ENCODE measurements at regions not wholly inside any gene's neighbourhood (a gene's known extent, or its start where the extent isn't known, plus 50 kb on each side); places are given as distances from the start of the nearest gene placed in this dataset.

DNA sequence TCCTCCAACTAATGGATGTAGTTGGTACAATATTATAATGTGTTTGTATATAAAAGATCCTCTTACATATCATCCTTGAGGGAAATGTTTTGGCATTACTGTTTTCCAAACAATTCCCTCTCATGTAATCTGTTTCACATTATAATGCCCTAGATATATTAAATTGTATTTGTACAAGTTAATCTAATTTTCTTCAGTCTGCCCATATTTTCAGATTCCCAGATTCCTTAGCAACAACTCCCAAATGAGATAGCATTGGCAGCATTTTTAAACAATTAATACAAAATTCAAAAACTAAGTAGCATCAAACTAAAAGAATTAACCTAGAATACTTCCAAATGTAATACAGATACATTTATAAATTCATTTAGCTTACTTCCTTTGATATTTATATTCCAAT lies 860.2 kb downstream of the C12orf50 start:
- H3K27ac ChIP-seq (ENCODE audit: low read length) = no peak overlapping the region
- H3K4me3 ChIP-seq (ENCODE audit: low read length) = no peak overlapping the region
- H3K9ac ChIP-seq (ENCODE audit: low read length) = no peak overlapping the region
- no peaks in the 10 kb centered on the region for H3K4me1 ChIP-seq (ENCODE audit: control insufficient read depth, low read depth, low read length)
- no peaks in the 10 kb centered on the region for H3K27me3 ChIP-seq (ENCODE audit: control insufficient read depth, insufficient read depth, low read length)
- peaks cover 21% of the 10 kb centered on the region for H3K9me3 ChIP-seq (ENCODE audit: control insufficient read depth, low read depth, low read length)
- H3K36me3 ChIP-seq (ENCODE audit: control insufficient read depth, low read depth, low read length) = no peaks in the 10 kb centered on the region

DNA sequence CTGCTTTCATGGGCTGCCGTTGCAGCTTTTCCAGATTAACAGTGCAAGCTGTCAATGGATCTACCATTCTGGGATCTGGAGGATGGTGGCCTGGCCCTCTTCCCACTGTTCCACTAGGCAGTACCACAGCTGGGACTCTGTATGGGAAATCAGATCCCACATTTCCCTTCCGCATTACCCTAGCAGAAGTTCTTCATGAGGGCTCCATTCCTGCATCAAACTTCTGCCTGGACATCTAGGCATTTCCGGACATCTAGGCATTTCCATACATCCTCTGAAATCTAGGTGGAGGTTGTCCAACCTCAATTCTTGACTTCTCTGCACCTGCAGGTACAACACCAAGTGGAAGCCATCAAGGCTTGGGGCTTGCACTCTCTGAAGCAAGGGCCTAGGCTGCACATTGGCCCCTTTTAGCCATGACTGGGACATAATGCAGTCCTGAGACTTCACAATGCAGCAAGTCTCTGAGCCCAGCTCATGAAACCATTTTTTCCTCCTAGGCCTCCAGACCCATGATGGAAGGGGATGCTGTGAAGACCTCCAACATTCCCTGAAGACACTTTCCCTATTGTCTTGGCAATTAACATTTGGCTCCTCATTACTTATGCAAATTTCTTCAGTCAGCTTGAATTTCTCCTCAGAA lies 863.3 kb downstream of the C12orf50 start:
- Histone ChIP-seq H3K9ac (ENCODE audit: low read length) (no peak overlapping the region), H3K4me3 (ENCODE audit: low read length) (no peak overlapping the region), H3K9me3 (ENCODE audit: control insufficient read depth, low read depth, low read length) (peaks cover 21% of the 10 kb centered on the region), H3K36me3 (ENCODE audit: control insufficient read depth, low read depth, low read length) (no peaks in the 10 kb centered on the region), H3K27ac (ENCODE audit: low read length) (no peak overlapping the region), H3K27me3 (ENCODE audit: control insufficient read depth, insufficient read depth, low read length) (no peaks in the 10 kb centered on the region), H3K4me1 (ENCODE audit: control insufficient read depth, low read depth, low read length) (no peaks in the 10 kb centered on the region)

DNA sequence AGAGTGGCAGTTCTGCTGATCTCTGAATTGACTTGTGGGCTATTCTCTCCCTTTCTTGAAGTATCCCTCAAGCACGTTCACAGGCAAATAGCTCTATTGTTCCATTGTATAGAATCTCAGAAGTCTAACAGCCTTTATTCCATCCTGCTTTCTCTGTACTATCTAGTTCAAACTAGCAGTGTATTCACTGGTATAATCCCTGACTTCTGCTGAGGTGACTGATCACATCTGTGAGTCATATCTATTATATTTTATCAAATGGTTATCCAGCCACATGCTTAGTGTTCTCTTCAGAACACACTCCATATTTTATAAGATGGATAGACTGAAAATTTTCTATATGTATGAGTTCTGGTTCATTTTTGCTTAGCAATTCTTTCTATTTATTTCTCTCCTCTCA lies 866.1 kb downstream of the C12orf50 start:
- Histone ChIP-seq H3K36me3 (ENCODE audit: control insufficient read depth, low read depth, low read length) (no peaks in the 10 kb centered on the region), H3K9ac (ENCODE audit: low read length) (no peak overlapping the region), H3K9me3 (ENCODE audit: control insufficient read depth, low read depth, low read length) (peaks cover 21% of the 10 kb centered on the region), H3K4me1 (ENCODE audit: control insufficient read depth, low read depth, low read length) (no peaks in the 10 kb centered on the region), H3K4me3 (ENCODE audit: low read length) (no peak overlapping the region), H3K27ac (ENCODE audit: low read length) (no peak overlapping the region), H3K27me3 (ENCODE audit: control insufficient read depth, insufficient read depth, low read length) (no peaks in the 10 kb centered on the region)

DNA sequence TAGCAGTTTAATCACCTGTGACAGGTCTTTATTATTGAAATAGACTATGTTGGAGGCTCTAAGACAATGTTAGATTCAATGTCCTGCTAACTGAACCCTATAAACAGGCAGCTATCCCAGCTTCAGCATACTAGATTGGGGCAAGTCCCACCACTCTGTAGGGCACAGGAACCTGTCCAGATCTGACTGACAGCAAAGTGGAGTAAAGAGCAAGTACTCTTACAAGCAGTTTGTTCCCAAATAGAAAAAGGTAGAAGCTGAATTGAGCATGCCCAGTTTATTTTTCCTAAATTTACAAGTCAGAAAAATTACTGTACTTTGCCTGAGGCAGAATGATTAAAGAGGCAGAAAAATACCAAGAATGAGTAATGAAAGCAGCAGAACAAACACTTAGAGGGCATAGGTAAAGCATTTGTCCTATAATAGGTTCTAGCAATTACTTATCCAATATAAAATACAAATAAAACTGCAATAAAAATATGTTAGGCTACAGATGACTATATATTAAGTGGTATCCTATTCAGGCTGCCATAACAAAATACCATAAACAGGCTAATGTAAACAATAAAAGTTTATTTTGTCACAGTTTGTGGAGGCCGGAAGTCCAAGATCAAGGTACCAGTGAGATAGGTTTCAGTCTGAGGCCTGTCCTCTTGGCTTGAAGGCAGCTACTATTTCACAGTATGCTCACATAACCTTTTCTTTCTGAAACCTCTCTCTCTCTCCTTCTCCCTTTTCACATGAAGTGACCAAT lies 868.2 kb downstream of the C12orf50 start:
- Histone ChIP-seq H3K4me3 (ENCODE audit: low read length) (no peak overlapping the region), H3K4me1 (ENCODE audit: control insufficient read depth, low read depth, low read length) (no peaks in the 10 kb centered on the region), H3K9me3 (ENCODE audit: control insufficient read depth, low read depth, low read length) (peaks cover 10% of the 10 kb centered on the region), H3K36me3 (ENCODE audit: control insufficient read depth, low read depth, low read length) (no peaks in the 10 kb centered on the region), H3K9ac (ENCODE audit: low read length) (no peak overlapping the region), H3K27ac (ENCODE audit: low read length) (no peak overlapping the region), H3K27me3 (ENCODE audit: control insufficient read depth, insufficient read depth, low read length) (no peaks in the 10 kb centered on the region)

GRCh38 chr12:87157791-87158190 lies 871.4 kb downstream of the C12orf50 start:
- H3K27ac ChIP-seq (ENCODE audit: low read length) = no peak overlapping the region
- no peaks in the 10 kb centered on the region for H3K36me3 ChIP-seq (ENCODE audit: control insufficient read depth, low read depth, low read length)
- H3K4me3 ChIP-seq (ENCODE audit: low read length) = no peak overlapping the region
- no peak overlapping the region for H3K9ac ChIP-seq (ENCODE audit: low read length)
- no peaks in the 10 kb centered on the region for H3K4me1 ChIP-seq (ENCODE audit: control insufficient read depth, low read depth, low read length)
- no peaks in the 10 kb centered on the region for H3K27me3 ChIP-seq (ENCODE audit: control insufficient read depth, insufficient read depth, low read length)
- H3K9me3 ChIP-seq (ENCODE audit: control insufficient read depth, low read depth, low read length) = no peaks in the 10 kb centered on the region

DNA sequence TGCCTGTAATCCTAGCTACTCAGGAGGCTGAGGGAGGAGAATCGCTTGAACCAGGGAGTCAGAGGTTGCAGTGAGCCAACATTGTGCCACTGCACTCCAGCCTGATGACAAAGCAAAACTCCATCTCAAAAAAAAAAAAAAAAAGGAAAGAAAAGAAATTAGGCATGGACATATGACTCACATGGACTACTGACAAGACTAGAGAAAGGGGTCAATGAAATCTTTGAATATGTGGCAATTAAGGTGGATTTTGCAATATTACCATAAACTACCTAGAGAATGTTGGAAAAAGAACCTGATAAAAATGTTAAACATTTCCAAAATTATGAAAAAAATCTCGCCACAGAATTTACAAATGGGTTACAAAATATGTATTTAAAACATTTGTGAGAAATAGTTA lies 873.6 kb downstream of the C12orf50 start:
- Histone ChIP-seq H3K9me3 (ENCODE audit: control insufficient read depth, low read depth, low read length) (peaks cover 2% of the 10 kb centered on the region), H3K4me1 (ENCODE audit: control insufficient read depth, low read depth, low read length) (no peaks in the 10 kb centered on the region), H3K4me3 (ENCODE audit: low read length) (no peak overlapping the region), H3K9ac (ENCODE audit: low read length) (no peak overlapping the region), H3K36me3 (ENCODE audit: control insufficient read depth, low read depth, low read length) (no peaks in the 10 kb centered on the region), H3K27me3 (ENCODE audit: control insufficient read depth, insufficient read depth, low read length) (no peaks in the 10 kb centered on the region), H3K27ac (ENCODE audit: low read length) (no peak overlapping the region)

DNA sequence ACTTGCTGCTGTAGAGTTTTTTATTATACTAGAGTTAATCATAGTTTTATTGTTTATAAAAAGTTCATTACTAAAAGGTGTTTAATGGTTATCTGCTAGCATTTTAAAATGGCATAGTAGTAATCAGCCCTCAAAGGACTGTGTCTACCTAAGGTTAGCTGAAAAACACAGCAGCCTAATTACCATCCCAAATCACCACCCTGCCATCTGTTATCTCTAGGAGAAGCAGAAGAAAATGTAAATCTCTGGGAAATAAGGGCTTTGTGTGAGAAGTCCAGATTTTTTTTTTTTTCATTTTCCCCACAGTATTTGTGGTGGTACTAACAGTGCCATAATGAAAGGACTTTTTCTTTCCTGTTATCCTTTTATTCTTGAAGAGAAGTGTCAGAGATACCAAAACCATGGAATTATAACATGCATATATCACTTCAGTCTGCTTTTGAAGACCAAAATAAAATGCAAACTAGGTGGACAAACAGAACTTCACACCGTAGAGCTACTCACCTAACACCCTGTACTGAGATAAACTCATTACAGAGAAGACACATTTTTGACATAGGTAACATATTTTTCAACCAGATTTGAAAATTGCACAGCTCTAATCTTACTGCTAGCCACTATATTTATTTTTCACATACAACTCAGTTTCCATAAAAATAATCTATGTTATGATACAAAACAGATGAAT lies 876.2 kb downstream of the C12orf50 start:
- Histone ChIP-seq H3K27me3 (ENCODE audit: control insufficient read depth, insufficient read depth, low read length) (no peaks in the 10 kb centered on the region), H3K4me1 (ENCODE audit: control insufficient read depth, low read depth, low read length) (no peaks in the 10 kb centered on the region), H3K9me3 (ENCODE audit: control insufficient read depth, low read depth, low read length) (peaks cover 6% of the 10 kb centered on the region), H3K9ac (ENCODE audit: low read length) (no peak overlapping the region), H3K27ac (ENCODE audit: low read length) (no peak overlapping the region), H3K4me3 (ENCODE audit: low read length) (no peak overlapping the region), H3K36me3 (ENCODE audit: control insufficient read depth, low read depth, low read length) (no peaks in the 10 kb centered on the region)

GRCh38 chr12:87152075-87152474 lies 877.1 kb downstream of the C12orf50 start:
- no peak overlapping the region for H3K9ac ChIP-seq (ENCODE audit: low read length)
- no peaks in the 10 kb centered on the region for H3K27me3 ChIP-seq (ENCODE audit: control insufficient read depth, insufficient read depth, low read length)
- no peaks in the 10 kb centered on the region for H3K36me3 ChIP-seq (ENCODE audit: control insufficient read depth, low read depth, low read length)
- no peak overlapping the region for H3K27ac ChIP-seq (ENCODE audit: low read length)
- peaks cover 6% of the 10 kb centered on the region for H3K9me3 ChIP-seq (ENCODE audit: control insufficient read depth, low read depth, low read length)
- no peak overlapping the region for H3K4me3 ChIP-seq (ENCODE audit: low read length)
- no peaks in the 10 kb centered on the region for H3K4me1 ChIP-seq (ENCODE audit: control insufficient read depth, low read depth, low read length)

DNA sequence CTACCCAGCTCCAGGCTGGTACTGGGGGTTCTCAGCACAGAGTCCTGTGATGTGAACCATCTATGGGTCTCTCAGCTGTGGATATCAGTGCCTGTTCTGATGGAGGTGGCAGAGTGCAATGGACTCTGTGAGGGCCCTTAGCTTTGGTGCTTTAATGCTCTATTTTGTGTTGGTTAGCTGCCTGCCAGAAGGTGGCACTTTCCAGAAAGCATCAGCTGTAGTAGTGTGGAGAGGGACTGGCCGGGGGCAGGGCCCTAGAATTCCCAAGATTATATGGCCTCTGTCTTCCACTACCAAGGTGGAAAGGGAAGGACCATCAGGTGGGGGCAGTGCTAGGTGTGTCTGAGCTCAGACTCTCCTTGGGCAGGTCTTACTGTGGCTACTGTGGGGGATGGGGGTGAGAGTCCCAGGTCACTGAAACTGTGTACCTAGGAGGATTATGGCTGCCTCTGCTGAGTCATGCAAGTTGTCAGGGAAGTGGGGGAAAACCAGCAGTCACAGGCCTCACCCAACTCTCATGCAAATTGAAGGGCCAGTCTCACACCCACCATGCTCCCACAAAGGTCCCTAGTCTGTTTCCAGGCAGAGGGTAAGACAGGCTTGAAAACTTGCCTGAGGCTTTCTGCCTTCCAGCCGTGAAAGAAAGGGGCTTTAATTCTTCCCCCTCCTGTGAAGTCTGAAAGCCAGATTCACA lies 878.1 kb downstream of the C12orf50 start:
- Histone ChIP-seq H3K27me3 (ENCODE audit: control insufficient read depth, insufficient read depth, low read length) (no peaks in the 10 kb centered on the region), H3K4me3 (ENCODE audit: low read length) (no peak overlapping the region), H3K27ac (ENCODE audit: low read length) (no peak overlapping the region), H3K9me3 (ENCODE audit: control insufficient read depth, low read depth, low read length) (peaks cover 6% of the 10 kb centered on the region), H3K9ac (ENCODE audit: low read length) (no peak overlapping the region), H3K36me3 (ENCODE audit: control insufficient read depth, low read depth, low read length) (no peaks in the 10 kb centered on the region), H3K4me1 (ENCODE audit: control insufficient read depth, low read depth, low read length) (no peaks in the 10 kb centered on the region)

GRCh38 chr12:87142342-87142741 lies 886.2 kb upstream of the MGAT4C start:
- Histone ChIP-seq H3K27me3 (ENCODE audit: control insufficient read depth, insufficient read depth, low read length) (no peaks in the 10 kb centered on the region), H3K9ac (ENCODE audit: low read length) (no peak overlapping the region), H3K9me3 (ENCODE audit: control insufficient read depth, low read depth, low read length) (no peaks in the 10 kb centered on the region), H3K36me3 (ENCODE audit: control insufficient read depth, low read depth, low read length) (no peaks in the 10 kb centered on the region), H3K4me3 (ENCODE audit: low read length) (no peak overlapping the region), H3K27ac (ENCODE audit: low read length) (no peak overlapping the region), H3K4me1 (ENCODE audit: control insufficient read depth, low read depth, low read length) (no peaks in the 10 kb centered on the region)

GRCh38 chr12:87141091-87141490 lies 884.9 kb upstream of the MGAT4C start:
- H3K27ac ChIP-seq (ENCODE audit: low read length) = no peak overlapping the region
- no peak overlapping the region for H3K4me3 ChIP-seq (ENCODE audit: low read length)
- no peaks in the 10 kb centered on the region for H3K27me3 ChIP-seq (ENCODE audit: control insufficient read depth, insufficient read depth, low read length)
- no peaks in the 10 kb centered on the region for H3K4me1 ChIP-seq (ENCODE audit: control insufficient read depth, low read depth, low read length)
- no peaks in the 10 kb centered on the region for H3K36me3 ChIP-seq (ENCODE audit: control insufficient read depth, low read depth, low read length)
- no peaks in the 10 kb centered on the region for H3K9me3 ChIP-seq (ENCODE audit: control insufficient read depth, low read depth, low read length)
- H3K9ac ChIP-seq (ENCODE audit: low read length) = no peak overlapping the region

All from iPS-18a (cell line).